Peyer's patch (tissue), 4 donors: ENCODE measurements at regions not wholly inside any gene's neighbourhood (a gene's known extent, or its start where the extent isn't known, plus 50 kb on each side); places are given as distances from the start of the nearest gene placed in this dataset.

ENCODE experiments used
- DNase-seq, 3 donors: peaks; one replicate each; pipeline ENCODE4 v3.0.0-alpha.2; 2017 to 2019
- H3K27ac ChIP-seq, 4 donors: fragments of 200-600 bp; sonication (generic); one replicate each; pipeline ENCODE4 v1.5.1; 2016 to 2019
- H3K27me3 ChIP-seq, 2 donors: fragments of 200-600 bp; sonication (generic); one replicate each; pipeline ENCODE4 v1.5.1; 2019
- H3K36me3 ChIP-seq, 3 donors: fragments of 200-600 bp; sonication (generic); one replicate each; pipeline ENCODE4 v1.5.1; 2016 to 2019
- H3K4me1 ChIP-seq, 4 donors: fragments of 200-600 bp; sonication (generic); one replicate each; pipeline ENCODE4 v1.5.1; 2016 to 2019
- H3K4me3 ChIP-seq, 4 donors: fragments of 200-600 bp; sonication (generic); 1 replicate in 3 of 4; 2 replicates in 1 of 4; pipeline ENCODE4 v1.5.1; 2016 to 2019; ENCODE audit warnings: mild to moderate bottlenecking in 1 of 4
- H3K9me3 ChIP-seq, 4 donors: fragments of 200-600 bp; sonication (generic); one replicate each; pipeline ENCODE4 v1.5.1; 2016 to 2019; ENCODE audit warnings: mild to moderate bottlenecking in 1 of 4
- CTCF ChIP-seq, 6 experiments: fragments of 450-650 bp in 4 of 6; fragments of 200-600 bp in 2 of 6; sonication (generic) in 1 of 6; IDR thresholded peaks; one replicate each; pipeline ENCODE4 v1.5.1; 2017 to 2019; ENCODE audit warnings: antibody characterized with exemption in 6 of 6, mild to moderate bottlenecking in 3 of 6, moderate library complexity in 1 of 6
- POLR2A ChIP-seq, 2 donors: fragments of 450-650 bp; IDR thresholded peaks; one replicate each; pipeline ENCODE4 v1.5.1; 2017; ENCODE audit warnings: antibody characterized with exemption in 2 of 2, mild to moderate bottlenecking in 2 of 2, moderate library complexity in 2 of 2

GRCh38 chr9:87800456-87800855 is 74.5 kb downstream of the CTSL start:
- no peak for TF ChIP-seq CTCF (IDR thresholded peaks at IDR 0.05)
- TF ChIP-seq POLR2A (IDR thresholded peaks at IDR 0.05) = no peak
- Histone ChIP-seq H3K9me3 (no peaks in the 10 kb centered on the region), H3K27me3 (no peaks in the 10 kb centered on the region), H3K36me3 (no peaks in the 10 kb centered on the region), H3K27ac (no peak overlapping the region), H3K4me3 (no peak overlapping the region), H3K4me1 (no peaks in the 10 kb centered on the region)
- DNase-seq = no peak

DNA sequence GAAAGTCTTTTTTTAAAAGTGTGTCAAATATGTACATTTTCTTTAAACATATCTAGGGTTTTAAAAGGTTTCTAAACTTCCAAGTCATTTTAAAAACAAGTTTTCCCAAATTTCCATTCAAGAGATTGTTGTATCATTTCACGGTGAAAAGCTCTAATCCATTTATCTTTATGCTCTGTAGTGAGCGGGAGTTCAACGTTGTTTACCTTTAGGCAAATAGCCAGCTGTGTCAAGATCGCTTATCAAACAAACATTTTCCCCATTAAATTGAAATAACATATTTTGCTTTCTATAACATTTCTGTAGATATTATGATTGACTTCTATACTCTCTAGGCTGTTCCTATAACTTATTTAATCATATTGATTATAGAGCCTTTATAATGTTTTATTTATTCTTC is 75.1 kb downstream of the CTSL start:
- DNase-seq = no peak
- Histone ChIP-seq H3K36me3 (no peaks in the 10 kb centered on the region), H3K4me1 (no peaks in the 10 kb centered on the region), H3K4me3 (no peak overlapping the region), H3K27me3 (no peaks in the 10 kb centered on the region), H3K9me3 (no peaks in the 10 kb centered on the region), H3K27ac (no peak overlapping the region)
- TF ChIP-seq CTCF (IDR thresholded peaks at IDR 0.05) = no peak
- no peak for TF ChIP-seq POLR2A (IDR thresholded peaks at IDR 0.05)

DNA sequence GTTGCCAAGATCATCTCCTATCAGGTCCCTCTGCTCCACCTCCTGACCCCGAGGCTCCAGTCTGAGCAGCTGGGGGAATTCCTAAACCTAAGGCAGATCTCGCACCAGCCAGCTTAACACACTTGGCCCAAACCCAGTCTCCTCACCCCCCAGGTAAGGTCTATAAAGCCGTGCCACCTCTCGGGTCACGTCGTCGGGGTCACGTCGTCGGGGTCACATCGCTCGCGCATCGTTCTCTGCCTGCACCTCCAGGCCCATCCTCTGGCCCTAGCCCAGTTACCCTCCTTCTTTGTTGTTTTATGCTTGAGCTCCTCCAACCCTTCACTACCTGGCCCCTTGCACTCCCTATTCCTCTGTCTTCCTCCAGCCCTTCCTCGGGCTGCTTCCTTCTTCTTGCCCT is 77.2 kb downstream of the CTSL start:
- Histone ChIP-seq H3K36me3 (no peaks in the 10 kb centered on the region), H3K4me1 (no peaks in the 10 kb centered on the region), H3K27ac (no peak overlapping the region), H3K4me3 (no peak overlapping the region), H3K27me3 (no peaks in the 10 kb centered on the region), H3K9me3 (no peaks in the 10 kb centered on the region)
- DNase-seq = no peak
- TF ChIP-seq CTCF (IDR thresholded peaks at IDR 0.05) = no peak
- no peak for TF ChIP-seq POLR2A (IDR thresholded peaks at IDR 0.05)

GRCh38 chr9:87803623-87804345 is 77.9 kb downstream of the CTSL start:
- no peak overlapping the region for H3K27ac ChIP-seq
- DNase-seq = no peak

DNA sequence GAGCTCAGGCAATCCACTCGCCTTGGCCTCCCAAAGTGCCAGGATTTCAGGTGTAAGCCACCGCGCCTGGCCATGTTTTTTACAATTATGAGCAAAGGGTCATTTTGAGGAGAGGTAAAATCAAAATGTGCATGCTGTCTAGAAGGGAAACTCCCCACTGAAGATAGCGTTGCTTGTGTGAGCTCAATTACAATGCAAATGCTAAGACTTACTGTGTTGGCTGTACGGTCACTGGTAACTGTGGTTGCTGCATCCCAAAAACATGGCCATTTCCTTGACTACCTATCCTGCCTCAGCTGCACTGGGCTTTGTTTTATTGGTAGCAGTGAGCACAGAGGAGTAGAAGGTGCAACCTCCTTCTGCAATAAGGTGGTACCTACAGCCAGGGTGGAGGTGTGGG is 77.4 kb upstream of the SPATA31E1 start:
- Histone ChIP-seq H3K27me3 (no peaks in the 10 kb centered on the region), H3K36me3 (no peaks in the 10 kb centered on the region), H3K4me1 (no peaks in the 10 kb centered on the region), H3K4me3 (no peak overlapping the region), H3K9me3 (no peaks in the 10 kb centered on the region), H3K27ac (no peak overlapping the region)
- TF ChIP-seq POLR2A (IDR thresholded peaks at IDR 0.05) (no peak), CTCF (IDR thresholded peaks at IDR 0.05) (no peak)
- no peak for DNase-seq

More at GRCh38 chr9:87803623-87804345, 77.9 kb downstream of the CTSL start:
- Histone ChIP-seq H3K36me3 (no peaks in the 10 kb centered on the region), H3K27me3 (no peaks in the 10 kb centered on the region), H3K9me3 (no peaks in the 10 kb centered on the region), H3K4me3 (no peak overlapping the region), H3K4me1 (no peaks in the 10 kb centered on the region)
- TF ChIP-seq POLR2A (IDR thresholded peaks at IDR 0.05) (no peak), CTCF (IDR thresholded peaks at IDR 0.05) (no peak)

- Histone ChIP-seq H3K4me1 (no peaks in the 10 kb centered on the region), H3K4me3 (no peak overlapping the region), H3K9me3 (no peaks in the 10 kb centered on the region), H3K36me3 (no peaks in the 10 kb centered on the region), H3K27ac (no peak overlapping the region), H3K27me3 (no peaks in the 10 kb centered on the region)
- DNase-seq = no peak
- TF ChIP-seq CTCF (IDR thresholded peaks at IDR 0.05) (no peak), POLR2A (IDR thresholded peaks at IDR 0.05) (no peak)
Observed at GRCh38 chr9:87810008-87810407, 72.7 kb upstream of the SPATA31E1 start.
